Neutrophil (primary cell): ENCODE measurements at regions not wholly inside any gene's neighbourhood (a gene's known extent, or its start where the extent isn't known, plus 50 kb on each side); places are given as distances from the start of the nearest gene placed in this dataset.

Experiments
- H3K27ac ChIP-seq: fragments of 200-600 bp; sonication (generic); 2 replicates; pipeline ENCODE4 v1.5.1; 2016; ENCODE audit warnings: mild to moderate bottlenecking, moderate library complexity
- H3K27me3 ChIP-seq: fragments of 200-600 bp; sonication (generic); 2 replicates; pipeline ENCODE4 v1.6.0; 2016; ENCODE audit warnings: mild to moderate bottlenecking
- H3K36me3 ChIP-seq: fragments of 200-600 bp; sonication (generic); 2 replicates; pipeline ENCODE4 v1.5.1; 2017
- H3K4me1 ChIP-seq, 2 experiments: fragments of 200-600 bp in 1 of 2; sonication (generic) in 1 of 2; 1 replicate in 1 of 2; 2 replicates in 1 of 2; pipeline versions ENCODE4 v1.5.1 to v1.6.1; 2013 to 2016; ENCODE audit warnings: low read depth in 1 of 2, low read length in 1 of 2, mild to moderate bottlenecking in 1 of 2, moderate library complexity in 1 of 2; ENCODE audit not compliant: control insufficient read depth in 1 of 2, insufficient read depth in 1 of 2
- H3K4me3 ChIP-seq, 2 experiments: fragments of 200-600 bp in 1 of 2; sonication (generic) in 1 of 2; 1 replicate in 1 of 2; 2 replicates in 1 of 2; pipeline ENCODE4 v1.5.1; 2013 to 2016; ENCODE audit warnings: low read depth in 1 of 2, low read length in 1 of 2, mild to moderate bottlenecking in 1 of 2, moderate library complexity in 1 of 2
- H3K9me3 ChIP-seq: fragments of 200-600 bp; sonication (generic); 2 replicates; pipeline ENCODE4 v1.5.1; 2016
- TF ChIP-seq, protein P1 (sequence below): fragments of 200-600 bp; sonication (generic); IDR thresholded peaks from 2 replicates; pipeline ENCODE4 v1.5.1; 2016; ENCODE audit warnings: antibody characterized with exemption

DNA sequence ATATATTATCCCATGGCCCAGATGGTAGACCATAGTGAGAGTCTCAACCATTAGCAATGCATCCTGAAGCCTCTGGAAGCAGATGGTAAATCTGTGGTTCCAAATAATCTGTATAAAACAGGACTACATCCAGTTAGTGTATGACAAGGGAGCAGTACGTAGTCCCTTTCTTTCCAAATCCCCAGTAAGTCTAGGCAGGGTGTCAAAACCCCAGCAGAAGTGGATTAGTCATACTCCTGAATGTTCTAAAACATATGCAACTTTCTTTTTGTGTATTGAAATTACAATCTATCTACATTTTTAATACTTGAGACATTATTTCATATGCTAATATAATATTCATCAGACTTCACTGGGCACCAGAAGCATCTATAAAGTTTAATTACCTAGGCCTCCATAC, 295.1 kb upstream of the ANO5 start:
- H3K4me3 ChIP-seq = no peak overlapping the region
- TF ChIP-seq, protein P1, sequence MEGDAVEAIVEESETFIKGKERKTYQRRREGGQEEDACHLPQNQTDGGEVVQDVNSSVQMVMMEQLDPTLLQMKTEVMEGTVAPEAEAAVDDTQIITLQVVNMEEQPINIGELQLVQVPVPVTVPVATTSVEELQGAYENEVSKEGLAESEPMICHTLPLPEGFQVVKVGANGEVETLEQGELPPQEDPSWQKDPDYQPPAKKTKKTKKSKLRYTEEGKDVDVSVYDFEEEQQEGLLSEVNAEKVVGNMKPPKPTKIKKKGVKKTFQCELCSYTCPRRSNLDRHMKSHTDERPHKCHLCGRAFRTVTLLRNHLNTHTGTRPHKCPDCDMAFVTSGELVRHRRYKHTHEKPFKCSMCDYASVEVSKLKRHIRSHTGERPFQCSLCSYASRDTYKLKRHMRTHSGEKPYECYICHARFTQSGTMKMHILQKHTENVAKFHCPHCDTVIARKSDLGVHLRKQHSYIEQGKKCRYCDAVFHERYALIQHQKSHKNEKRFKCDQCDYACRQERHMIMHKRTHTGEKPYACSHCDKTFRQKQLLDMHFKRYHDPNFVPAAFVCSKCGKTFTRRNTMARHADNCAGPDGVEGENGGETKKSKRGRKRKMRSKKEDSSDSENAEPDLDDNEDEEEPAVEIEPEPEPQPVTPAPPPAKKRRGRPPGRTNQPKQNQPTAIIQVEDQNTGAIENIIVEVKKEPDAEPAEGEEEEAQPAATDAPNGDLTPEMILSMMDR = no peak
- H3K27ac ChIP-seq = no peak overlapping the region
- no peaks in the 10 kb centered on the region for H3K36me3 ChIP-seq
- no peaks in the 10 kb centered on the region for H3K4me1 ChIP-seq
- no peaks in the 10 kb centered on the region for H3K27me3 ChIP-seq
- no peaks in the 10 kb centered on the region for H3K9me3 ChIP-seq

DNA sequence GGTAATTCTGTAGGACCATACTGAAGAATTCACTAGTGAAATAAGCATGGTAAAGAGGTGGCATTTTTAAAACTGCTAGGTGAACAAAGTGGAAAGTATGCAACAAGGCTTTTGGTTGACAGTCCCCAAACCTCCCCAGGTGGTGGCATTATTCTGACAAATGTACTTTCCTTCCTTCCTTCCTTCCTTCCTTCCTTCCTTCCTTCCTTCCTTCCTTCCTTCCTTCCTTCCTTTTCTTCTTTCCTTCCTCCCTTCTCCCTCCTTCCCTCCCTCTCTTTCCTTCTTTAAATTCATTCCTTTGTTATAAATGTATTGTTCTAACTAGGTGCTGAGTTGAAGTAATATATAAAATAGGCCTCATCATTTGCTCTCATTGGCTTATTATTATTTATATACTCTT, 284.7 kb upstream of the ANO5 start:
- Histone ChIP-seq H3K9me3 (no peaks in the 10 kb centered on the region), H3K36me3 (no peaks in the 10 kb centered on the region), H3K27me3 (no peaks in the 10 kb centered on the region), H3K27ac (no peak overlapping the region), H3K4me1 (no peaks in the 10 kb centered on the region), H3K4me3 (no peak overlapping the region)
- TF ChIP-seq, protein P1 = no peak

DNA sequence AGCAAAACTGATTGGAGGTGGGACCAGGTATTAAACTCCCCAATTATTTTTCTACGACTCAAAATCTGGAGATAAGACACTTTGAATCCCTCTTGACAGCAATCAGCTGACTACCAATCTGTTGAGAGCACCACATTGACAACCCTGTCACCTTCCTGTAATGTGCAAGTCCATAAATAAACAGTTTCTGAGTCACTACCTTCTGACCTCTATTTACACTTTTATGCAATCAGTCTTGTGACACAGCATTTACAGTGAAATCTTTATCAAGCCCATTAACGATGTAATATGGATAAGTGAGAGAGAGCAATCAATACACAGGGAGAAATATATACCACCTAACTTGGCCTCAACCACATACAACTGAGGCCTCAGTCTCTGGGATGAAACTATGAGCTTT, 283.7 kb upstream of the ANO5 start:
- no peaks in the 10 kb centered on the region for H3K36me3 ChIP-seq
- TF ChIP-seq, protein P1 = no peak
- no peaks in the 10 kb centered on the region for H3K4me1 ChIP-seq
- H3K4me3 ChIP-seq = no peak overlapping the region
- H3K9me3 ChIP-seq = no peaks in the 10 kb centered on the region
- no peak overlapping the region for H3K27ac ChIP-seq
- no peaks in the 10 kb centered on the region for H3K27me3 ChIP-seq

DNA sequence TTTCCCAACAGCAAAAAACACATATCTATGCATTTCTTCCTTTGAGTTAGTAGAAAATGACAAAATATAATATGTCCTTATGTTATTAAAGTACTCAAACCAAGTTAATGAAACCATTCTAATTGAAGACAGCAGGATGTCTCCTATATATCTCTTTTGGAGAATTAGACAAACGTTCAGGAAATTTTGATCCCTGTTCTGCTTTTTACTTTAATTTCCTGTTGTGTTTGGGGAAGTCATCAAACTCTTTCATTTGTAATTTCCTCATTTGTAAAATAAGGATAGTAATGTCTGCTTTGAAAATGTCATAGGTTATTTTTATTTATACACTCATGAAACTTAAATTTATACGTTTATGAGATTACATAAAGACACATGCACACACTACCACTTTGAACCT, 281.8 kb upstream of the ANO5 start:
- no peak overlapping the region for H3K4me3 ChIP-seq
- TF ChIP-seq, protein P1 = no peak

DNA sequence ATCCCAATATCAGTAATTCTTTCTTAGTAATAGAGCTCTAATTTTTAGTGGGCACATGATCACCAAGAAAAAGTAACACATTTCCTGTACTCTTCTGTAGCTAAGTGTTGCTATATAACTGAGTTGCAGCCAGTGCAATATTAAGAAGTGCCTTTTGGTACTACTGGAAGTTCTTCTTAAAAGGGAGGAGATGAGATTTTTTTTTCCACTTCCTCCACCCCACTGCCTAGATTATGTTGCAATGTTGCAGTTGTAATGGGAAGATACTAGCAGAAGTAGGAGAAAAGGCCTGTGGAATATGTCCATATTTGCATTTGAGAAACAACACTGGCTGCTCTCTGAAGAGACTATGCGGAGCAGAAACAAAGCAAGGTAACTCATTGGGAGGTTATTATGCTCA, 280.6 kb upstream of the ANO5 start:
- no peak overlapping the region for H3K27ac ChIP-seq
- H3K9me3 ChIP-seq = peaks cover 4% of the 10 kb centered on the region
- H3K4me3 ChIP-seq = no peak overlapping the region
- H3K27me3 ChIP-seq = no peaks in the 10 kb centered on the region
- TF ChIP-seq, protein P1 = no peak
- H3K4me1 ChIP-seq = no peaks in the 10 kb centered on the region
- no peaks in the 10 kb centered on the region for H3K36me3 ChIP-seq

More for the DNA sequence above, 281.8 kb upstream of the ANO5 start:
- no peaks in the 10 kb centered on the region for H3K27me3 ChIP-seq
- H3K36me3 ChIP-seq = no peaks in the 10 kb centered on the region
- H3K27ac ChIP-seq = no peak overlapping the region
- H3K4me1 ChIP-seq = no peaks in the 10 kb centered on the region
- peaks cover 4% of the 10 kb centered on the region for H3K9me3 ChIP-seq

DNA sequence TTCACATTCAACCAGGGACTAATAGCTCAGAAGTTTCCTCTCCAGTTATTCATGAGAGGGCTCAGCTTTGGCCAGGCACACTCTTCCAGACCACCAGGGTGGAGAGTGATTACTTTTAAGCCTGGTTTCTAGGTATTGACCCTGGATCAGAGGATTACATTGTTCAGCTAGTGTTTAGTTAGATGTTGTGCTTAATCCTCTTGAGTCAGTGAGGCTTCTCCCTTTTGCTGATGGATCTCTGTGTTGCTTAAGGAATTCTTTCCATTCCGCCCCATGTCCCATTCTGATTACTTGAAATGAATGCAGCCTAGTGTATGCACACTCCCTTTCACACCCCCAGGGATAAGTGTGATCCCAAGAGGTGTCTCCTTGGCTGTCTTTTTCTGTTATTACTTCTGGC, 271.7 kb upstream of the ANO5 start:
- Histone ChIP-seq H3K27ac (no peak overlapping the region), H3K4me1 (no peaks in the 10 kb centered on the region), H3K27me3 (no peaks in the 10 kb centered on the region), H3K4me3 (no peak overlapping the region), H3K36me3 (no peaks in the 10 kb centered on the region), H3K9me3 (no peaks in the 10 kb centered on the region)
- TF ChIP-seq, protein P1 = no peak
